ENCODE measurements at regions not wholly inside any gene's neighbourhood (a gene's known extent, or its start where the extent isn't known, plus 50 kb on each side); places are given as distances from the start of the nearest gene placed in this dataset.

GRCh38 chr1:201649761-201650622 is 111.1 kb downstream of the NAV1 start:
- Mint-ChIP-seq H3K9me3 (ENCODE audit: insufficient read depth) (no peaks in the 10 kb centered on the region), H3K4me3 (peak overlapping the region; percentile 26), H3K27me3 (peaks cover 38% of the 10 kb centered on the region), H3K4me1 (peaks cover 12% of the 10 kb centered on the region), H3K27ac (no peak overlapping the region)
- TF ChIP-seq CTCF (IDR thresholded peaks at IDR 0.05) (no peak), EZH2 (IDR thresholded peaks at IDR 0.05; ENCODE audit: borderline replicate concordance, insufficient read depth, low read depth, low read length, poor library complexity, severe bottlenecking) (no peak)
- H3K4me1 ChIP-seq (ENCODE audit: control insufficient read depth in 2 of 2, insufficient read depth in 2 of 2, low read length in 2 of 2): peaks cover 5 to 10% of the 10 kb centered on the region in 2 donors
- no peaks in the 10 kb centered on the region for H3K79me2 ChIP-seq (ENCODE audit: control insufficient read depth, insufficient read depth, low read length)
- CTCF ChIA-PET: no interaction called here
- DNase-seq (no peak), ATAC-seq (ENCODE audit: low read depth) (no peak)
- peak overlapping the region; percentile 49 for H3K4me2 ChIP-seq (replicated peaks; ENCODE audit: low read depth, low read length, poor library complexity, severe bottlenecking)
- H3K27ac ChIP-seq (ENCODE audit: low read length in 2 of 2): no peak overlapping the region
- no peak overlapping the region for H2AFZ ChIP-seq (ENCODE audit: insufficient read depth, low read depth, low read length, poor library complexity, severe bottlenecking)
- H3K4me3 ChIP-seq (ENCODE audit: control extremely low read depth in 1 of 5, extremely low read depth in 1 of 5, insufficient read depth in 1 of 5, low read depth in 2 of 5, low read length in 4 of 5): peak overlapping the region in 1 of 5 experiments; percentile 11
- H3K9ac ChIP-seq (ENCODE audit: low read length): no peak overlapping the region
- H3K27me3 ChIP-seq (replicated peaks in 1 of 4; ENCODE audit: control extremely low read depth in 1 of 4, control insufficient read depth in 3 of 4, insufficient read depth in 4 of 4, low read length in 3 of 4): peaks cover 0 to 31% (median 10%) of the 10 kb centered on the region in 4 experiments
- WGBS (ENCODE audit: insufficient coverage): 49% methylated on average over 64 of the region's 64 CpGs
- POLR2A ChIA-PET: no interaction called here
- H3K36me3 ChIP-seq (replicated peaks in 1 of 2; ENCODE audit: control extremely low read depth in 1 of 2, control insufficient read depth in 1 of 2, extremely low read depth in 1 of 2, insufficient read depth in 2 of 2, low read length in 1 of 2): no peaks in the 10 kb centered on the region
- H4K20me1 ChIP-seq (ENCODE audit: control insufficient read depth, insufficient read depth, low read length, poor library complexity, severe bottlenecking): no peaks in the 10 kb centered on the region
- H3K9me3 ChIP-seq (ENCODE audit: control extremely low read depth in 1 of 3, control insufficient read depth in 2 of 3, insufficient read depth in 1 of 3, low read length in 2 of 3): no peaks in the 10 kb centered on the region
- intact Hi-C loops (cut with micrococcal nuclease): no loop called here

GRCh38 chr1:201650623-201650933 is 111.7 kb downstream of the NAV1 start:
- intact Hi-C loops (cut with micrococcal nuclease): no loop called here
- Histone ChIP-seq H3K27ac (ENCODE audit: low read length in 2 of 2) (no peak overlapping the region), H3K4me2 (replicated peaks; ENCODE audit: low read depth, low read length, poor library complexity, severe bottlenecking) (peak overlapping the region; percentile 49), H3K4me1 (ENCODE audit: control insufficient read depth in 2 of 2, insufficient read depth in 2 of 2, low read length in 2 of 2) (peaks cover 5 to 10% of the 10 kb centered on the region in 2 donors), H3K79me2 (ENCODE audit: control insufficient read depth, insufficient read depth, low read length) (no peaks in the 10 kb centered on the region), H4K20me1 (ENCODE audit: control insufficient read depth, insufficient read depth, low read length, poor library complexity, severe bottlenecking) (no peaks in the 10 kb centered on the region), H3K9ac (ENCODE audit: low read length) (no peak overlapping the region), H3K27me3 (replicated peaks in 1 of 4; ENCODE audit: control extremely low read depth in 1 of 4, control insufficient read depth in 3 of 4, insufficient read depth in 4 of 4, low read length in 3 of 4) (peaks cover 0 to 31% (median 10%) of the 10 kb centered on the region in 4 experiments), H3K9me3 (ENCODE audit: control extremely low read depth in 1 of 3, control insufficient read depth in 2 of 3, insufficient read depth in 1 of 3, low read length in 2 of 3) (no peaks in the 10 kb centered on the region), H3K36me3 (replicated peaks in 1 of 2; ENCODE audit: control extremely low read depth in 1 of 2, control insufficient read depth in 1 of 2, extremely low read depth in 1 of 2, insufficient read depth in 2 of 2, low read length in 1 of 2) (no peaks in the 10 kb centered on the region), H2AFZ (ENCODE audit: insufficient read depth, low read depth, low read length, poor library complexity, severe bottlenecking) (no peak overlapping the region), H3K4me3 (ENCODE audit: control extremely low read depth in 1 of 5, extremely low read depth in 1 of 5, insufficient read depth in 1 of 5, low read depth in 2 of 5, low read length in 4 of 5) (no peak overlapping the region)
- Mint-ChIP-seq H3K4me3 (no peak overlapping the region), H3K4me1 (peaks cover 12% of the 10 kb centered on the region), H3K9me3 (ENCODE audit: insufficient read depth) (no peaks in the 10 kb centered on the region), H3K27me3 (peaks cover 36% of the 10 kb centered on the region), H3K27ac (no peak overlapping the region)
- TF ChIP-seq EZH2 (IDR thresholded peaks at IDR 0.05; ENCODE audit: borderline replicate concordance, insufficient read depth, low read depth, low read length, poor library complexity, severe bottlenecking): no peak
- TF ChIP-seq CTCF (IDR thresholded peaks at IDR 0.05): no peak
- ATAC-seq (ENCODE audit: low read depth) (no peak), DNase-seq (no peak)
- ChIA-PET POLR2A (no interaction called here), CTCF (no interaction called here)
- 80% methylated on average over 11 of the region's 11 CpGs for WGBS (ENCODE audit: insufficient coverage)

All from B cell (primary cell).